ENCODE measurements at regions not wholly inside any gene's neighbourhood (a gene's known extent, or its start where the extent isn't known, plus 50 kb on each side); places are given as distances from the start of the nearest gene placed in this dataset.

- no peaks in the 10 kb centered on the region for H3K4me1 ChIP-seq (ENCODE audit: control insufficient read depth in 1 of 2, low read depth in 2 of 2)
- no peak overlapping the region for H3K4me3 ChIP-seq
- H3K27me3 ChIP-seq (replicated peaks; ENCODE audit: insufficient read depth): no peaks in the 10 kb centered on the region
- no peaks in the 10 kb centered on the region for H3K9me3 ChIP-seq
- ATAC-seq (ENCODE audit: insufficient number of reproducible peaks, low FRiP score, low read depth) (no peak), DNase-seq (ENCODE audit: low spot score) (no peak)
- TF ChIP-seq, protein P1, sequence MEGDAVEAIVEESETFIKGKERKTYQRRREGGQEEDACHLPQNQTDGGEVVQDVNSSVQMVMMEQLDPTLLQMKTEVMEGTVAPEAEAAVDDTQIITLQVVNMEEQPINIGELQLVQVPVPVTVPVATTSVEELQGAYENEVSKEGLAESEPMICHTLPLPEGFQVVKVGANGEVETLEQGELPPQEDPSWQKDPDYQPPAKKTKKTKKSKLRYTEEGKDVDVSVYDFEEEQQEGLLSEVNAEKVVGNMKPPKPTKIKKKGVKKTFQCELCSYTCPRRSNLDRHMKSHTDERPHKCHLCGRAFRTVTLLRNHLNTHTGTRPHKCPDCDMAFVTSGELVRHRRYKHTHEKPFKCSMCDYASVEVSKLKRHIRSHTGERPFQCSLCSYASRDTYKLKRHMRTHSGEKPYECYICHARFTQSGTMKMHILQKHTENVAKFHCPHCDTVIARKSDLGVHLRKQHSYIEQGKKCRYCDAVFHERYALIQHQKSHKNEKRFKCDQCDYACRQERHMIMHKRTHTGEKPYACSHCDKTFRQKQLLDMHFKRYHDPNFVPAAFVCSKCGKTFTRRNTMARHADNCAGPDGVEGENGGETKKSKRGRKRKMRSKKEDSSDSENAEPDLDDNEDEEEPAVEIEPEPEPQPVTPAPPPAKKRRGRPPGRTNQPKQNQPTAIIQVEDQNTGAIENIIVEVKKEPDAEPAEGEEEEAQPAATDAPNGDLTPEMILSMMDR (IDR thresholded peaks at IDR 0.05): no peak
- H3K36me3 ChIP-seq: no peaks in the 10 kb centered on the region
- H3K27ac ChIP-seq: no peak overlapping the region
These were observed 85.2 kb downstream of the TBX19 start for GRCh38 chr1:168365719-168366479.
